Femur (tissue), 1 donor: ENCODE measurements at regions not wholly inside any gene's neighbourhood (a gene's known extent, or its start where the extent isn't known, plus 50 kb on each side); places are given as distances from the start of the nearest gene placed in this dataset.

Source experiments
- DNase-seq: peaks from one replicate; pipeline ENCODE4 v3.0.0-alpha.2; 2017

- no peak for DNase-seq
These were observed 87.9 kb upstream of the FAM169A start for GRCh38 chr5:74953937-74954720.

GRCh38 chr5:74953554-74953936, 87.4 kb upstream of the FAM169A start:
- DNase-seq: no peak

DNA sequence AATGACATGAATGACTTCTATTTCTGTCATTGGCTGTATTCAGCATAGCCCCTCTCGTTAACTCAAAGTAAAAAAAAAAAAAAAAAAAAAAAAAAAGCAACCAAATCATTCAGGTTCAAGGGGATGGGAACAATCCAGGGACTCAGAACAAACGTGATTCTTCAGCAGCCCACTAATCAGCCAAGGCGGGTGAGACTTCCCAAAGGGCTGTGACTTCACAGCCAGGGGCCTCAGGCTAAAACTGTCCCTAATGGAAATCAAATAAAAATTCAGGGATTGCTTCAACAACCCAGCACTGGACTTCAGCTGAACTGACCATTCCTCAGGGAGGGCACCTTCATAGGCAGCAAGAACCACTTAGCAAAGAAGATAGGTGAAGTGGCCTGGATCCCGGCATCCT, 86.2 kb upstream of the FAM169A start:
- DNase-seq: no peak

DNA sequence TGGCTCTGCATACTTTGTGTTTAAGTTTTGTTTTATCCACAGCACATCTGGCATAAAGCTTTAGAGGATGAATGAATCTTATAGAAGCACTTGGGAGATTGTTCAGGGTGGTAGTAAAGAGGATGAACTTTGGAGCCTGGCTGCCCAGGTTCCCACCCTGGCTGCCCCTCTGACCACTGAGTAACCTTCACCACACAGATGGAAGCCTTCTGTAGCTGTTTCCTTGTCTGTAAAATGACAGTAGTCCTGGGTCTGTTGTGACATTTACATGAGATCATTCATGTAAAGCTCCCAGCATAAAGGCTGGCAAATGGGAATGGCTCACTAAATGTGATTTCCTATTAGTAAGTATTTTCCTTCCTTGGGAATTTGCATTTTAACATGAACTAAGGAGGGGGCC, 85.7 kb upstream of the FAM169A start:
- no peak for DNase-seq

- no peak for DNase-seq
These were observed 84.8 kb upstream of the FAM169A start for GRCh38 chr5:74950836-74951515.

DNA sequence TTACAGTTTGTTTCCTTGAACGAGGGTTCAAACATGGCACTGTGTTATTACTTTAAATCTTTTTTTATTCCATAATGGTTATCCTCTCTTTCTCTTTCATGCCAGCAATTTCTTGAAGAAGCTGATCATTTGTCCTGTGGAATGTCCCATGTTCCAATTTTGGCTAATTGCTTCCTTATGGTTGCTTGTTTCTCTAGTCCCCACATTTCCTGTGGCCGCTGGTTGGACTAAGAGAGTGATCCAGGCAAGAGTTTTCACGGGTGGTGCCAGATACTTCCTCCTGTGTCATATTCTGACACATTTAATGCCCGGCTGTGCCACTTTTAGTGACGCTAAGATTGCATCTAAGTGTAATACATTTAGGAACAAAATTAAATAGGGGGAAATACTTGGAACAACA, 83.8 kb upstream of the FAM169A start:
- DNase-seq: no peak

DNA sequence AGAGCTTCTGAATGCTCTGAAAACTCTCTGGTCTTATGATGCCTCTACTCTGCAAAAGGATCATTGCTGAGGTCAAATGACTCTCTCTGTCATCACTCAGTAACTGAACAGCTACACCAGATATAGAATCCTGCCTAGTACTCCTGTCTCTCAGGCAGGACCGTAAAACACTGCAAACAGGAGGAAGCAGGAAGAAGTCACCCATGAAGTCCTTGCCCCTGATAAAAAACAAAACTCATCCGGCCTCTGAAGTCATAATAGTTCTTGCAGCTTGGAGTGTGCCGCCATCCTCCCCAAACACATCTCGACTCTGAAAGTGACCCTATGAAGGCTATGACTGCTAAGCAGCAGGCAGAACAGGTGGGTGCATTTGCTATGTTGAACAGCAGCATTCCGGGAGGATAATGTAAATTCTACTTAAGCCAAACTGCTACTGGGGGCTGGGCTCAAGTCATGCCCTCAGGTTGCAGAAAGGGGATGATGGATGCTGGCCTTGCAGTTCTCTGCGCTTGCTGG, 81.9 kb upstream of the FAM169A start:
- no peak for DNase-seq

DNA sequence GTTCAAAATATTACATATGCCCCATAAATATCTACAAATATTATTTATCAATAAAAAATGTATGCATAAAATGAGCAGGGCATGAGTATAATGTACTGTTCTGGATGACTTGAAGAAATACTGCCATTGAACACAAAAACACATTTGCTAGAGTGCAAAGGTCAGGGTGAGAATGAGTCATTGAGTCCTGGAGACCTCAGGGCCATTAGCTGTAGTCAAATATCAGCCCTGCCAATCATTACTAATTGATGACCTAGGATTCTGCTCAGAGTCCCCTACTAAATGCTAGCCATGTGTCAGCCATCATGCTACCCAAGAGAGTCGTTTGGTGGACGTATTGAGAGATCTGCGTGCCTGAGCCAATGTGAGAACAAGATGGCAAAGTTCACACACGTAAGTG, 80.3 kb upstream of the FAM169A start:
- DNase-seq: no peak

DNA sequence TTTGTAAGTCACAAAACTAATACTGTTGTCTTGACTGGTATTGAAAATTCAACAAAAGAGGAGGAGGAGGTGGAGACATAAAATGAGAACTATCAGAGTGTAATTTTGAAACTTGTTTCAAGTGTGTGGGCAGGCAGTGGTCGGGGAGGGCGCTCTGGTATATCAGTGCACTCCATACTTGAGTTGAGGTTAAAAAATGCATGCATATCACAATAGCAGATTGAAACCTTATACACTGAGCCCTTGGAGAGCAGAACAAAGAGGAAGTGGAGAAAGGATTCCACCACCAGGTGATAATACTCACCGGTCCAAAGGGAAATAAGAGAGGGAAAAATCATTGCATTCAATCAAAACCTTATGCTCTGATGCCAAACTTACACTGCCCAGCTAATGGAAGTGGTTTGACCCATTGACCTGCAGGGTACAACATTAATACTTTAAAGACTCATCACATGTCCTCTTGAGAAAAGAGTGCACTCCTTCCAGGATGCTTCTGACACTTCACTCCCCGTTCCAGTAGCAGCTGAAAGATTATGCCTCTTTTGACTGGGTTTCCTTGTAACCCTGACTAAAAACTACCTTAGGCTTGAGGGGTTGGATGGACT, 79.5 kb upstream of the FAM169A start:
- DNase-seq: no peak

DNA sequence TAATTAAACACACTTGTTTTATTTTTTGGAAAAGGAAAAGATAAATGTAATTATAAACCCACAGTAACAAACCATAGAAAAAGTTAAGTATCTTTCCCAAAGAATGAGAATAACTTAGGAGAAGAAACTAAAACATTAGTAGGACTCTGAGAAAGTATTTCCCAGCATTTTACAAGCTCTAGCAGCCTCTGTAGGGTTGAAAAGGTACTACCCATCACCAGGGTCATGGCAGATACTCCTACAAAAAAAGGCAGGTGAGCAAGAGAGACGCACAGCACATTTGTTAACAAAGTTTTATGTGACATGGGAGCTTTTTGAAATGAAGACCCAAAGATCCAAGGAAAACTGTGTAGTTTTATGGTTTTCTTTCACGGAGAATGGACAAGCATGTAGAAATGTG, 77.7 kb upstream of the FAM169A start:
- DNase-seq: no peak

GRCh38 chr5:74942622-74943286, 76.6 kb upstream of the FAM169A start:
- no peak for DNase-seq

GRCh38 chr5:74940782-74941353, 74.7 kb upstream of the FAM169A start:
- no peak for DNase-seq

DNA sequence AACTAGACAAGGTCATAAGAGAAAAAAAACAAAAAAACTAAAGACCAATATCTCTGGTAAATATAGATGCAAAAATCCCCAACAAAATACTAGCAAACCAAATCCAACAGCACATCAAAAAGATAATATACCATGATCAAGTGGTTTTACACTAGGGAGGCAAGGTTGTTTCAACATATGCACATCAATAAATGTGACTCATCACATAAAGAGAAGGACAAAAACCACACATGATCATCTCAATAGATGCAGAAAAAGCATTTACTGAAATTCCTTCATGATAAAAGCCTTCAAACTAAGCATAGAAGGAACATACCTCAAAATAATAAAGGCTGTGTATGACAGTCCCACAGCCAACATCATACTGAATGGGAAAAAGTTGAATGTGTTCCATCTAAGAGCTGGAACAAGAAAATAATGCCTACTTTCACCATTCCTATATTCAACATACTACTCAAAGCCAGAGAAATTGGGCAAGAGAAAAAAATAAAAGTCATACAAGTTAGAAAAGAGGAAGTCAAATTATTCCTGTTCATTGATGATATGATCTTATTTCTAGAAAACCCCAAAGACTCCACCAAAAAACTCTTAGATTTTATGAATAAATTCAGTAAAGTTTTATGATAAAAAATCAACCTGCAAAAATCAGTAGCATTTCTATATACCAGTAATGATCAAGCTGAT, 72.2 kb upstream of the FAM169A start:
- DNase-seq: no peak

DNA sequence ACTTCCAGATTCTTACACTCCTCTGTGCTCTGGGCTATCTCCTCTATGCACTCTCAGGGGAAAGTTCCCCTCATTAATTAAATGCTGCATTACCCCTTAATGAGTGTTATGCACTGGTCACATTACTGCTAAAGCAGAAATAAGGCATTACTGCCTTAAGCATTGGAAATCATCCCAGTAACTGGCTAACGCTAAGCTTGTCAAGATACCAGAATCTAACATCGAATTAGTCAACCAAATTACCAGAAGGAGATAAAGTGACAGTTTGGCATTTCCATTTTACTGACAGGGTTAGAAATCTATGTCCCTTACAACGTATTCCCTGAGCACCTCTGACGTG, 69.5 kb upstream of the FAM169A start:
- DNase-seq: no peak

GRCh38 chr5:74934949-74935751, 69.0 kb upstream of the FAM169A start:
- peak; percentile 18 for DNase-seq

- no peak for DNase-seq
These were observed 61.1 kb upstream of the FAM169A start for GRCh38 chr5:74927336-74927735.

GRCh38 chr5:74919487-74919886, 53.3 kb upstream of the FAM169A start:
- no peak for DNase-seq

DNA sequence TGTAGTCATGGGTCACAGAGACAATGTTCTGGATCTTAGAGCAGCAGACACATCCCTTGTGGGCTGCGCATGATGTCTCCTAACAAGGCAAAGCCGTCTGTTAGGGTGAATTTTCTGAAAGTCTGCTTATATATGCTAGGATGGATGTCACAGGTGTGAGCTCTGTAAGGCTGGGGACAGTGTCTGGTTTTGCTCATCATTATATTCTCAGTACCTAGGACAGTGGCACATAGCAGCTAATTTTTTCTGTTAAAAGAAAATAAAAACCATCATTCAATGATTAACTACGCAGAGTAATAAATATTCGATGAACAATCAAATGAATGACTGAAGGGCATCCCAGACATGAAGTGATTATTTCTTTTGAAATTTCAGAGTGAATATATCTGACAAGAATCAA, 52.9 kb upstream of the FAM169A start:
- no peak for DNase-seq

DNA sequence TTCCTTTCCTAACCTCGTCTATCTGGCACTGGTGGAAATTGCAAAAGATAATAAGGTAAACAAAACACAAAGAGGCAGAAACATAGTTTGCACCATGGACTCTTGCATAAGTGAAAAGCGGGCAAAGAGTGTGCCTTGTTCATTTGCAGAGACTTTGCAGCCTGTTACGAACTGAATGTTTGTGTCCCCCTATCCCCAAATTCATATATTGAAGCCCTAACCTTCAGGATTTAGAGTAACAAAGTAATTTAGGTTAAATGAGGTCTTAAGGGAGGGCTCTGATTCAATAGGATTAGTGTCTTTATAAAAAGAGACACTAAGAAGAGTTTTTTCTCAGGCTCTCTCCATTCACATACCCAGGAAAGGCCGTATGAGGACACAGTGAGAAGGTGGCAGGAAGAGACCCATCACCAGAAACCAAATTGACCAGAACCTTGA, 52.1 kb upstream of the FAM169A start:
- DNase-seq: no peak

GRCh38 chr5:74916831-74917710, 50.9 kb upstream of the FAM169A start:
- DNase-seq: no peak
